ENCODE measurements at regions not wholly inside any gene's neighbourhood (a gene's known extent, or its start where the extent isn't known, plus 50 kb on each side); places are given as distances from the start of the nearest gene placed in this dataset.

DNA sequence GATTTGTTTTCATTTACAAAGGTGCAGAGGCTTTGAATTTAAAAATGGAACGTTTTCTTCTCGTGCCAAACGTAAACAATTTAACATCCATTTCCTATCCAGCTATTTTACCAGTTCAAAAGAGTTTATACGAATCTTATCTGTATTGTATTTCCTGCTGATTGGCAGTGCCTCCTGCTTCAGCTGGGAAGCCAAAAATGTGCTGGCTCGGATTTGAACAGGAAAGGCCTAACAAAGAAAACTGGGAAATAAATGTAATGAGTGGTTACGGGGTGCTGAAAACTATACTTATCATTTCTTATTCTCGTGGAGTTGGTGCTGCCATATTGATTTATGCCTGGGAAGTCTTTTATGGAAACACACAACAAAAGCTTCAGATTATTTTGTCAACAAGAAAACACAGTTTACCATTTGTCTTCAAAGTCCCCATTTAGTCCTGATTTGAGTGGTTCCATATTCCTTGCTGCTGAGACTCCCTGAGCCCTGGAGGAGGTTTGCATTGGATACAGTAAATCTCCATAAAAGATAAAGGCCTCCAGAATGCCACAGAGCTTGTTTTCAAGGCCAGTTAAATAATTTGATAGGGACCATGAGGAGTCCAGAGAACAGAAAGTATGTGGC, 507.4 kb downstream of the RASEF start:
- DNase-seq: no peak

GRCh38 chr9:82558346-82558745, 504.6 kb downstream of the RASEF start:
- DNase-seq: no peak

- no peak for DNase-seq
Measured at GRCh38 chr9:82558855-82559630, 503.9 kb downstream of the RASEF start.

DNA sequence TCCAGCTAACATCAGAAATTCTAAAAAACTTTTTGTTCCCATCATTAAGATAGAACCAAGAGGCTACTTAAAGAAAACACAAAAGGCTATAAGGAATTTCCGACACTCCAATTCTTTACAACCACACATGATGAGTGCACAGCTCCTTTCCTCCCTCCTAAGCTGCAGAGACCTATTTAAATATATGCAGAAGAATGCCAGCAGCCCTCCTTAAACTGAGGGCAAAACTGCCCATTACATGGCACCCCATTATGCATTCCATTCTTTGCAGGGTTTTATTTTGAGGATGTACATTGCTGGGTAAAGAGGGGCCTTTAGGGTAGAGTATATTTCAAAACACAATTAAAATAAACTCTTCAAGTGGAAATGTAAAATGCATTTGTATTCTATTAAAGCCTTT, 502.9 kb downstream of the RASEF start:
- no peak for DNase-seq

DNA sequence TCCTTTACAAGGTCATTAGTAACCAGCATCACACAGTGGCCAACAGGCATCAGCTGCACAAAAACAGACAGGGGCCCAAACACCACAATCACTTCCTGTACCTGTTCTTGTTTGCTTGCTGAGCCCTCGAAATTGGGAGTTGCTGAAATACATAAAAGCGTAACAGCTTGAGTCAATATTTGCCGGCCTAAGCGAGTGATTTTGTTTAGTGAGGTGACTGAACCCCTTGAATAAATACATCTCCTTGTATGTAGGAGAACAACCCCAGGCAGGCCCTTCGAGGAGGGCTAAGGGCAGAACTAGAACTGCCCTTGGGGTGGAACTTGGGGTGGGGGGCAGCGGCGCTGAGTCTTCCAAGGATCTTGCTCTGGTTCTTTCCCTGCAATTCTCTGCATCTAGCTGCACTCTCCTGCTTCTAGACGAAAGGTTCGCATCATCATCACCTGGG, 502.5 kb downstream of the RASEF start:
- no peak for DNase-seq

DNA sequence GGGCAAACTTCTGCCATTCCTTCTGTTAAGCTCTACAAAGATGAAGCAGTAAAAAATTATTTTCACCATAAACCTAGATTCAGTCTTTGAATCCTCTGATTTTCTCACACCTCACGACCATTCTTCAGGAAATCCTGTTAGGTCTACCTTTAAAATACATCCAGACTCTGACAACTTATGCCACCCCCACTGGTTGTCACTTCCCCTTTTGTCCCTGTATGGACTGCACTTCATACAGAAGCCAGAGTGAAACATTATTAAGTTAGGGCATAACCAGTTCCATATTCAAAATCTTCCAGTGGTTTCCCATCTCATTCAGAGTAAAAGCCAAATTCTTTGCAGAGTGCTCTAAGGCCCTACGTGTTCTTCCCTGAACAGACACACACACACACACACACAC, 499.8 kb downstream of the RASEF start:
- DNase-seq: no peak

DNA sequence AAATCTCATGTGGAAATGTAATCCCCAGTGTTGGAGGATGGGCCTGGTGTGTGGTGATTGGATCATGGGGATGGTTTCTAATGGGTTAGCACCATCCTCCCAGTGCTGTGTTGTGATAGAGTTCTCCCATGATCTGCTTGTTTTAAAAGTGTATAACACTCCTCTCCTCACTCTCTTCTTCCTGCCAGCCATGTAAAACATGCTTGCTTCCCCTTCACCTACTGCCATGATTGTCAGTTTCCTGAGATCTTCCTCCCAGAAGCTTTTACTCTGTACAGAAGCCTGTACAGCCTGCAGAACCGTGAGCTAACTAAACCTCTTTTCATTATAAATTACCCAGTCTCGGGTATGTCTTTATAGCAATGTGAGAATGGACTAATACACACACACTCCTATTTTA, 499.1 kb downstream of the RASEF start:
- no peak for DNase-seq

- no peak for DNase-seq
Measured at GRCh38 chr9:82565188-82565969, 497.6 kb downstream of the RASEF start.

GRCh38 chr9:82567953-82568352, 495.0 kb downstream of the RASEF start:
- no peak for DNase-seq

- DNase-seq: no peak
Measured at GRCh38 chr9:82570226-82570625, 492.7 kb downstream of the RASEF start.

GRCh38 chr9:82571540-82571939, 491.4 kb downstream of the RASEF start:
- no peak for DNase-seq

DNA sequence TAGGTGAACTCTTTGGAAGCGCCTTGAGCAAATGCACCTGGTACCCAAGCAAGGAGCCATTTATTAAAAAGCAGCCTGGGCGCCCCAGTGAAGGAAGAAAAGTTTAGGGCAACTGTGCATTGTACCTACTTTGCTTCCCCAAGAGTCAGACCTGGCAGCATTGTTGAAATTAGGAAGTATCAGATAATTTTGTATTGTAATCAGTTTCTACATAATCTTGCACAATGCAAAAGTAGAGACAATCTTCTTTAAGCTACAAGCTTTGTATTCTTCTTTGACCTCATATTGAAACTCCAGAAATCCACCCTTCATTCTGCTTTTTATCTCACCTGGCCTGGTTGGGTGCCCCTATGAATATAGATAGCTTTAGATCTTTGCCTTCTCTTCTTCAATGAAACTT, 490.8 kb downstream of the RASEF start:
- no peak for DNase-seq

DNA sequence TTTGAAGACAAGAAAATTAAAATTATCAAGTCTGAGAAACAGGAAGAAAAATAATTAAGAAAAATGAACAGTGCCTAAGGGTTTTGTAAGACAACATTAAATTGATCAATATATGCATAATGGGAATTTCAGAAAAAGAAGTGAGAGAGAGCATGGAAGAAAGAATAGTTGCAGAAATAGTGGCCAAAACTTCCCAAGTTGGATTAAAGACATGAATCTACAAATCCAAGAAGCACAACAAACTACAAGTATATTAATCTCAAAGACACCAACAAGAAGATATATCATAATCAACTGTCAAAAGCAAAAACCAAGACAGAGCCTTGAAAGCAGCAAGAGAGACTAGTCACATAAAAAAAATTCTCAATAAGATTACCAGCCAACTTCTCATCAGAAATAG, 488.0 kb downstream of the RASEF start:
- DNase-seq: no peak

DNA sequence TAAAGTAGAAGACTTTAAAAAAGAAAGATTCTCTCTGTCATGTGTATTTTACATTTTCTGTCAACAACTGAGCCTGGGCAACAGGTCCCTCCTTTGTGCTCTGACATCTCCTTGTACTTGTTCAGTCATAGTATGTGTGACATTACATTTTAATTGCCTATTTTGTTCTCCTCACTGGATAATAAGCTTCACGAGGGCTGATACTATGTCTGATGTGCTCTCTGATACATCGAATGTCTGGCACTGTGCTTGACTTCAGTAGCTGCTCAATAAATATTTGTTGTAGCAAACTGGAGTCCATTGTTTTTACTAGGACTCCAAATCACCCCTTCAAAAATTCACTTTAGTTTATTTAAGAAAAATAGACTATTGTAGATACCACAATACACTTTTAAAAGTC, 482.0 kb downstream of the RASEF start:
- DNase-seq: no peak

GRCh38 chr9:82581516-82581915, 481.4 kb downstream of the RASEF start:
- DNase-seq: no peak

GRCh38 chr9:82581935-82582334, 481.0 kb downstream of the RASEF start:
- DNase-seq: no peak

GRCh38 chr9:82582693-82583092, 480.2 kb downstream of the RASEF start:
- no peak for DNase-seq

DNA sequence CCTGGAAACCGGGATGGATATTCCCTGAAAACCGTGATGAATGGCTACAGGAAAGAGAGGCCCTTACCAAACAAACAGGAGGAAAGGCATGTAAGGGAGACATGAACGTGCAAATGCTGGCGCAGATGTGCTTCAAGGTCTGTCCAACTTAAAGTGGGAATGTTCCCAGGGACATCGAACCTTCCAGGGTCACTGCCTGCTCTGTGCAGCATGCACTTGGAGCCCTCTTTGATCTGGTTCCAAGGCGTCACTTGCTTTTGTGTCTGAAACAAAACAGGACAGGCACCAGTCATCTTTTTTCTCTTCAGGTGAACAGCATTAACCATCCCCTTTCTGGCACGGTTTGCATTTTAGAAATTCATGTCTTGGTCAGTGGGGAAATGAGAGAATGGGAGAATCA, 479.4 kb downstream of the RASEF start:
- no peak for DNase-seq

DNA sequence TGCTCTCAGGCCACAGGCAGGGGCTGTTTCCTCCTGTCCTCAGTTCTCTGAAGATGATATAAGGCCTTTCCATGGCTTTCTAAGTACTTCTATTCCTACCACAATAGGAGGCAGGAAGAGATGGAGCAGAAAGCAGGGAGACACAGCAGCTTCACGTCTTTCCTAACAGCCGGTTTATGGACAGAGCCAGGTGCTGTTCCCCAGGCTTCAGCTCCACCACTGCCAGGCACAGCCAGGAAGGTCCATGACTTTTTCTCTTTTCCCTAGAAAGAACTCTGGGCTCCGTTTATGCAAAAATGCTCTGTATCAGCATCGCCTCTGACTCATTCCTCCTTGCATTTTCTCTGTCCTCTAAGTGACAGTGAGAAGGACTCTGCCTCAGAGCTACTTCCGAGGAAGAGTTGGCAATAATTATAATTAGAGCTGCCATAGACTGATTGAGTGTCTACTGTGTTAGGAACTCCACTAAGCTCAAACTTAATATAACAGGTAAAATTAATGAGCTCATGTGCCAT, 478.5 kb downstream of the RASEF start:
- no peak for DNase-seq

GRCh38 chr9:82586918-82587356, 476.0 kb downstream of the RASEF start:
- DNase-seq: no peak

- DNase-seq: no peak
Measured at GRCh38 chr9:82588301-82589180, 474.4 kb downstream of the RASEF start.

GRCh38 chr9:82590845-82591244, 472.1 kb downstream of the RASEF start:
- no peak for DNase-seq
